ENCODE measurements at regions not wholly inside any gene's neighbourhood (a gene's known extent, or its start where the extent isn't known, plus 50 kb on each side); places are given as distances from the start of the nearest gene placed in this dataset.

GRCh38 chr9:129311643-129312042 is 133.6 kb upstream of the IER5L start:
- Histone ChIP-seq H3K36me3 (no peaks in the 10 kb centered on the region), H3K9me3 (no peaks in the 10 kb centered on the region), H3K4me3 (no peak overlapping the region), H3K4me1 (peaks cover 0 to 16% (median 12%) of the 10 kb centered on the region in 4 donors), H3K27ac (no peak overlapping the region), H3K27me3 (no peaks in the 10 kb centered on the region)
- TF ChIP-seq EP300 (IDR thresholded peaks at IDR 0.05), result no peak
- no peak for TF ChIP-seq POLR2A (IDR thresholded peaks at IDR 0.05)
- TF ChIP-seq POLR2AphosphoS5 (IDR thresholded peaks at IDR 0.05), result no peak
- TF ChIP-seq CTCF (IDR thresholded peaks at IDR 0.05), result no peak
- 68 to 88% methylated on average over 3 to 4 of the region's 4 CpGs for WGBS, 2 donors
- peak in 1 of 2 donors; percentile 5 for DNase-seq
- no peak for ATAC-seq (ENCODE audit: low FRiP score in 2 of 2)

GRCh38 chr9:129310666-129311350 is 132.7 kb upstream of the IER5L start:
- Histone ChIP-seq H3K27me3 (no peaks in the 10 kb centered on the region), H3K4me3 (no peak overlapping the region), H3K4me1 (peaks cover 0 to 8% (median 7%) of the 10 kb centered on the region in 4 donors), H3K27ac (no peak overlapping the region), H3K36me3 (no peaks in the 10 kb centered on the region), H3K9me3 (no peaks in the 10 kb centered on the region)
- TF ChIP-seq POLR2AphosphoS5 (IDR thresholded peaks at IDR 0.05) (no peak), POLR2A (IDR thresholded peaks at IDR 0.05) (no peak), EP300 (IDR thresholded peaks at IDR 0.05) (no peak), CTCF (IDR thresholded peaks at IDR 0.05) (no peak)
- DNase-seq (peak in 1 of 2 donors; percentile 10), ATAC-seq (ENCODE audit: low FRiP score in 2 of 2) (no peak)
- 77 to 80% methylated on average over 7 of the region's 7 CpGs for WGBS, 2 donors

- Histone ChIP-seq H3K36me3 (no peaks in the 10 kb centered on the region), H3K27me3 (no peaks in the 10 kb centered on the region), H3K4me3 (no peak overlapping the region), H3K9me3 (no peaks in the 10 kb centered on the region), H3K27ac (no peak overlapping the region), H3K4me1 (no peaks in the 10 kb centered on the region)
- DNase-seq (peak in 1 of 2 donors; percentile 5), ATAC-seq (ENCODE audit: low FRiP score in 2 of 2) (no peak)
- TF ChIP-seq CTCF (IDR thresholded peaks at IDR 0.05) (no peak), POLR2AphosphoS5 (IDR thresholded peaks at IDR 0.05) (no peak), POLR2A (IDR thresholded peaks at IDR 0.05) (no peak), EP300 (IDR thresholded peaks at IDR 0.05) (no peak)
- WGBS, 2 donors, result 88 to 94% methylated on average over 5 of the region's 5 CpGs
Observed at GRCh38 chr9:129309906-129310305, 131.8 kb upstream of the IER5L start.

- WGBS, 2 donors, result 86 to 91% methylated on average over 4 to 8 of the region's 8 CpGs
- no peak for TF ChIP-seq CTCF (IDR thresholded peaks at IDR 0.05)
- no peak for TF ChIP-seq POLR2A (IDR thresholded peaks at IDR 0.05)
- no peak for TF ChIP-seq EP300 (IDR thresholded peaks at IDR 0.05)
- no peak for TF ChIP-seq POLR2AphosphoS5 (IDR thresholded peaks at IDR 0.05)
- Histone ChIP-seq H3K27ac (no peak overlapping the region), H3K27me3 (no peaks in the 10 kb centered on the region), H3K9me3 (no peaks in the 10 kb centered on the region), H3K4me1 (no peaks in the 10 kb centered on the region), H3K4me3 (no peak overlapping the region), H3K36me3 (no peaks in the 10 kb centered on the region)
- ATAC-seq (ENCODE audit: low FRiP score in 2 of 2), result no peak
- peak in 1 of 2 donors; percentile 8 for DNase-seq
Observed at GRCh38 chr9:129309041-129309430, 131.0 kb upstream of the IER5L start.
